ENCODE measurements at regions not wholly inside any gene's neighbourhood (a gene's known extent, or its start where the extent isn't known, plus 50 kb on each side); places are given as distances from the start of the nearest gene placed in this dataset.

GRCh38 chr10:107706096-107706725, 541.7 kb upstream of the SORCS1 start (continued):
- TF ChIP-seq HDAC2 (IDR thresholded peaks at IDR 0.05; ENCODE audit: borderline replicate concordance in 1 of 2, low read depth in 2 of 2, low read length in 2 of 2) (no peak), SUZ12 (IDR thresholded peaks at IDR 0.05; ENCODE audit: low read length) (no peak), CTCF (IDR thresholded peaks at IDR 0.05; ENCODE audit: control extremely low read depth in 1 of 3, insufficient read depth in 1 of 3, low read depth in 1 of 3, low read length in 3 of 3) (no peak), CHD2 (IDR thresholded peaks at IDR 0.05; ENCODE audit: low read length) (no peak), CEBPB (IDR thresholded peaks at IDR 0.05; ENCODE audit: low read depth, low read length) (no peak)
- TF ChIP-seq, protein P1, sequence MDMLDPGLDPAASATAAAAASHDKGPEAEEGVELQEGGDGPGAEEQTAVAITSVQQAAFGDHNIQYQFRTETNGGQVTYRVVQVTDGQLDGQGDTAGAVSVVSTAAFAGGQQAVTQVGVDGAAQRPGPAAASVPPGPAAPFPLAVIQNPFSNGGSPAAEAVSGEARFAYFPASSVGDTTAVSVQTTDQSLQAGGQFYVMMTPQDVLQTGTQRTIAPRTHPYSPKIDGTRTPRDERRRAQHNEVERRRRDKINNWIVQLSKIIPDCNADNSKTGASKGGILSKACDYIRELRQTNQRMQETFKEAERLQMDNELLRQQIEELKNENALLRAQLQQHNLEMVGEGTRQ (IDR thresholded peaks at IDR 0.05; ENCODE audit: low read length): no peak
